K562 (cell line): ENCODE measurements at regions not wholly inside any gene's neighbourhood (a gene's known extent, or its start where the extent isn't known, plus 50 kb on each side); places are given as distances from the start of the nearest gene placed in this dataset.

Source experiments
- ATAC-seq: fragments of 200-7000 bp; cut with Tn5 transposase; 3 replicates; pipeline ENCODE4 v1.9.1; 2020; ENCODE audit warnings: moderate library complexity
- BruUV-seq: library from RNA; stranded (reverse); fragments of 400-500 nt; replicated peaks from 2 replicates; lab custom pipeline; 2021; lab: Mats Ljungman, UMichigan
- CTCF ChIA-PET: fragments of 300-600 bp; formaldehyde crosslinking; extraction: SDS; loops from one replicate; lab custom pipeline; 2021; ENCODE audit warnings: low intra/inter-chr PET ratio; lab: Yijun Ruan, JAX
- POLR2A ChIA-PET: fragments of 300-600, 350-650 bp; sonication (Branson Sonifier 250); formaldehyde crosslinking; extraction: SDS; loops from one replicate; lab custom pipeline; 2021; ENCODE audit warnings: antibody characterized with exemption, inconsistent platforms; lab: Yijun Ruan, JAX
- DNase-seq, 4 experiments: peaks; one replicate each; pipeline versions ENCODE4 v3.0.0 to v3.0.0-alpha.2; 2011 to 2018; ENCODE audit warnings: low spot score in 3 of 4, mixed read lengths in 3 of 4; ENCODE audit errors: extremely low read depth in 1 of 4
- FAIRE-seq: peaks from 2 replicates; lab custom pipeline; 2011; peaks lifted over from hg19 to GRCh38; lab: Jason Lieb, UNC
- H2AFZ ChIP-seq: 2 replicates; pipeline ENCODE4 v1.6.0; 2011; ENCODE audit warnings: low read depth, low read length, control low read depth, inconsistent platforms
- H3K27ac ChIP-seq: fragments of 200-600 bp; 3 replicates; pipeline ENCODE4 v1.8.0; 2011; ENCODE audit warnings: low read depth, mild to moderate bottlenecking, control low read depth, inconsistent platforms, low read length, moderate library complexity, mixed read lengths; ENCODE audit errors: extremely low read depth
- H3K27me3 ChIP-seq, 2 experiments: fragments of 300-600 bp in 1 of 2; 2 replicates in 1 of 2; 3 replicates in 1 of 2; pipeline versions ENCODE4 v1.6.0 to v1.8.0; 2011; ENCODE audit warnings: inconsistent platforms in 2 of 2, low read length in 2 of 2, mild to moderate bottlenecking in 1 of 2, mixed read lengths in 1 of 2, moderate library complexity in 1 of 2; ENCODE audit not compliant: control insufficient read depth in 2 of 2, insufficient read depth in 2 of 2
- H3K36me3 ChIP-seq: fragments of 300-600 bp; 3 replicates; pipeline ENCODE4 v1.8.0; 2011; ENCODE audit warnings: mild to moderate bottlenecking, low read length, inconsistent platforms; ENCODE audit not compliant: control insufficient read depth, insufficient read depth
- H3K4me1 ChIP-seq, 2 experiments: fragments of 200-600 bp in 1 of 2; replicated peaks in 1 of 2; 2 replicates in 1 of 2; 3 replicates in 1 of 2; pipeline versions ENCODE4 v1.5.1 to v1.8.0; 2011; ENCODE audit warnings: inconsistent platforms in 2 of 2, low read length in 2 of 2, mild to moderate bottlenecking in 1 of 2, mixed read lengths in 1 of 2, moderate library complexity in 1 of 2; ENCODE audit not compliant: control insufficient read depth in 2 of 2, insufficient read depth in 2 of 2
- H3K4me2 ChIP-seq: 2 replicates; pipeline ENCODE4 v1.6.1; 2011; ENCODE audit warnings: low read length, control low read depth, inconsistent platforms, mixed read lengths; ENCODE audit not compliant: insufficient read depth
- H3K4me3 ChIP-seq: fragments of 200-600 bp; sonication (generic), shearing (Covaris generic); 2 replicates; pipeline ENCODE4 v1.5.1; 2016; ENCODE audit warnings: control low read depth, inconsistent platforms
- H3K79me2 ChIP-seq: fragments of 200-600 bp; 3 replicates; pipeline ENCODE4 v1.8.0; 2011; ENCODE audit warnings: low read length, inconsistent platforms; ENCODE audit not compliant: control insufficient read depth, insufficient read depth
- H3K9ac ChIP-seq, 2 experiments: 2 replicates each; pipeline versions ENCODE4 v1.6.0 to v1.6.1; 2011; ENCODE audit warnings: low read depth in 2 of 2, low read length in 2 of 2, control low read depth in 1 of 2, inconsistent platforms in 1 of 2, mild to moderate bottlenecking in 1 of 2, mixed read lengths in 1 of 2; ENCODE audit not compliant: insufficient read depth in 1 of 2
- H3K9me1 ChIP-seq: one replicate; pipeline ENCODE4 v1.6.0; 2011; ENCODE audit warnings: inconsistent platforms, mild to moderate bottlenecking, low read length, moderate library complexity; ENCODE audit not compliant: control insufficient read depth, insufficient read depth
- H3K9me3 ChIP-seq: replicated peaks from 2 replicates; pipeline ENCODE4 v1.5.1; 2011; ENCODE audit warnings: low read depth, low read length, inconsistent platforms; ENCODE audit not compliant: control insufficient read depth, insufficient read depth
- H4K20me1 ChIP-seq: replicated peaks from 2 replicates; pipeline ENCODE4 v1.6.1; 2011; ENCODE audit warnings: low read length, inconsistent platforms, mixed read lengths; ENCODE audit not compliant: control insufficient read depth, insufficient read depth
- AFF1 ChIP-seq, 2 experiments: fragments of 450-650 bp; IDR thresholded peaks; 2 replicates each; pipeline ENCODE4 v1.6.1; 2018; ENCODE audit warnings: mild to moderate bottlenecking in 2 of 2, low read depth in 1 of 2; ENCODE audit not compliant: partially characterized antibody in 2 of 2
- ATF3 ChIP-seq, 2 experiments: fragments of 450-650 bp in 1 of 2; sonication (generic) in 1 of 2; formaldehyde crosslinking in 1 of 2; IDR thresholded peaks in 1 of 2; conservative IDR thresholded peaks in 1 of 2; 2 replicates each; pipeline versions ENCODE4 v1.6.1 to v1.8.1; 2016 to 2023; ENCODE audit warnings: mild to moderate bottlenecking in 2 of 2, moderate library complexity in 2 of 2, inconsistent platforms in 1 of 2, missing genetic modification reagents in 1 of 2
- ELK3 ChIP-seq: fragments of 450-650 bp; formaldehyde crosslinking; IDR thresholded peaks from 2 replicates; pipeline ENCODE4 v1.4.0; 2020; ENCODE audit warnings: mild to moderate bottlenecking
- XRCC3 ChIP-seq: fragments of 450-650 bp; IDR thresholded peaks from 2 replicates; pipeline ENCODE4 v1.6.1; 2017; ENCODE audit warnings: mild to moderate bottlenecking, moderate library complexity
- ZNF280A ChIP-seq: fragments of 450-650 bp; IDR thresholded peaks from 2 replicates; pipeline ENCODE4 v1.6.1; 2018; ENCODE audit warnings: mild to moderate bottlenecking, low read depth; ENCODE audit not compliant: partially characterized antibody
- ZNF780A ChIP-seq: fragments of 250-450 bp; sonication (Bioruptor Pico); IDR thresholded peaks from 2 replicates; pipeline ENCODE4 v1.5.0; 2021; ENCODE audit warnings: mild to moderate bottlenecking
- WGBS: fragments of 100-300 bp; shearing (Covaris generic); methylation state at CpG from one replicate; pipeline ENCODE4 v1.1.6; 2016; ENCODE audit warnings: low coverage, mixed read lengths; ENCODE audit not compliant: insufficient coverage; ENCODE audit errors: missing lambda C conversion rate; 5-methylcytosine and 5-hydroxymethylcytosine counted together
- in situ Hi-C: fragments of 300-500 bp; cut with MboI; formaldehyde crosslinking; loops from 4 replicates; pipeline ENCODE4 v1.15.0; 2018; ENCODE audit warnings: inconsistent platforms, mixed read lengths
- intact Hi-C: fragments of 100-400 bp; cut with micrococcal nuclease; formaldehyde crosslinking; loops from 2 replicates; pipeline ENCODE4 v1.14.2; 2022

- no peak for FAIRE-seq
- no peak overlapping the region for H3K9ac ChIP-seq
- WGBS: 0% methylated on average over 1 of the region's 2 CpGs
- DNase-seq: no peak
- in situ Hi-C loops: no loop called here
- no TSS peak for BruUV-seq
- CTCF ChIA-PET: no interaction called here
- no peaks in the 10 kb centered on the region for H3K27me3 ChIP-seq
- H3K27ac ChIP-seq: no peak overlapping the region
- no peak overlapping the region for H3K4me3 ChIP-seq
- intact Hi-C loops: no loop called here
- ATAC-seq: no peak
- no peaks in the 10 kb centered on the region for H3K9me1 ChIP-seq
- H3K36me3 ChIP-seq: no peaks in the 10 kb centered on the region
- H3K79me2 ChIP-seq: no peaks in the 10 kb centered on the region
- no peaks in the 10 kb centered on the region for H3K4me1 ChIP-seq
- no peak overlapping the region for H2AFZ ChIP-seq
- TF ChIP-seq XRCC3 (no peak), AFF1 (IDR thresholded peaks at IDR 0.05; ENCODE audit: low read depth in 1 of 2, partially characterized antibody in 2 of 2) (no peak), ZNF780A (CRISPR knock-in tag) (no peak), ELK3 (CRISPR knock-in tag) (no peak), ZNF280A (no peak), ATF3 (IDR thresholded peaks at IDR 0.05) (no peak), ATF3 (CRISPR knock-in tag; conservative IDR thresholded peaks at IDR 0.05) (no peak)
- H4K20me1 ChIP-seq: no peaks in the 10 kb centered on the region
- POLR2A ChIA-PET: no interaction called here
- no peak overlapping the region for H3K4me2 ChIP-seq
- no peaks in the 10 kb centered on the region; the same call in 1 of the 2 replicates for H3K9me3 ChIP-seq
These were observed 626.6 kb upstream of the SOX9 start for GRCh38 chr17:71494062-71494855.
